ENCODE measurements at regions not wholly inside any gene's neighbourhood (a gene's known extent, or its start where the extent isn't known, plus 50 kb on each side); places are given as distances from the start of the nearest gene placed in this dataset.
"Not testable (repeated sequence)": the region's sequence is repeated elsewhere in the genome, so short reads cannot be mapped to it uniquely, and the experiment has no call there.

- no peak overlapping the region for H3K27ac ChIP-seq
- DNase-seq = no peak
- H3K36me3 ChIP-seq (ENCODE audit: low read depth, missing control alignments) = no peaks in the 10 kb centered on the region
- peaks cover 11% of the 10 kb centered on the region for H3K4me1 ChIP-seq
- H3K27me3 ChIP-seq = no peaks in the 10 kb centered on the region
- H3K9me3 ChIP-seq = no peaks in the 10 kb centered on the region
- intact Hi-C loops (cut with DNase I; ENCODE audit: low total_unique reads) = no loop called here
- no peak overlapping the region for H3K4me3 ChIP-seq
- 64 to 65% methylated on average over 14 of the region's 14 CpGs for WGBS, 2 donors
- TF ChIP-seq POLR2A (IDR thresholded peaks at IDR 0.05) = no peak
- TF ChIP-seq CTCF (IDR thresholded peaks at IDR 0.05) = no peak
Observed at GRCh38 chr11:115980337-115981103, 476.3 kb upstream of the CADM1 start.

DNA sequence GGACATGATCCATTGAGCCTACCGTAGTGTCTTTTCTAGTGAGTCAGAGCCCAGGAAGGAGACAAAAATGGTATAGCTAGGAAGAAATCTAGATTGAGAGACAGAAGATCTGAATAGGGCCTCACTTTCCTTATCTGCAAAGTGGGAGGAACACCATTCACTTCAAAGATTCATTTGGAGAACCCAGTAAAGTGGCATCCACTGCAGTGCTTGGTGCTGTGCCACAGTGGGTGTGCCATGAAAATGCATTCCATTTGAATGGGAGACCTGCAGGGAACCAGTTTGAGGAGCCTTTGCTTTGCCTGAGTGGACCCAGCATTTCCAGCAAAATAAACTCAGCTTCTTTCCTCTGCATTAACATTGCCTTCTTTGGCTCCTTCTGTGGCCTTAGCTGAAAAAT, 470.5 kb upstream of the CADM1 start:
- Histone ChIP-seq H3K27me3 (no peaks in the 10 kb centered on the region), H3K9me3 (no peaks in the 10 kb centered on the region), H3K27ac (no peak overlapping the region), H3K36me3 (ENCODE audit: low read depth, missing control alignments) (no peaks in the 10 kb centered on the region), H3K4me1 (no peaks in the 10 kb centered on the region), H3K4me3 (no peak overlapping the region)
- DNase-seq = no peak
- WGBS, 2 donors = 78 to 88% methylated on average over 1 of the region's 1 CpG
- TF ChIP-seq CTCF (IDR thresholded peaks at IDR 0.05) = no peak
- no peak for TF ChIP-seq POLR2A (IDR thresholded peaks at IDR 0.05)
- intact Hi-C loops (cut with DNase I; ENCODE audit: low total_unique reads) = no loop called here

DNA sequence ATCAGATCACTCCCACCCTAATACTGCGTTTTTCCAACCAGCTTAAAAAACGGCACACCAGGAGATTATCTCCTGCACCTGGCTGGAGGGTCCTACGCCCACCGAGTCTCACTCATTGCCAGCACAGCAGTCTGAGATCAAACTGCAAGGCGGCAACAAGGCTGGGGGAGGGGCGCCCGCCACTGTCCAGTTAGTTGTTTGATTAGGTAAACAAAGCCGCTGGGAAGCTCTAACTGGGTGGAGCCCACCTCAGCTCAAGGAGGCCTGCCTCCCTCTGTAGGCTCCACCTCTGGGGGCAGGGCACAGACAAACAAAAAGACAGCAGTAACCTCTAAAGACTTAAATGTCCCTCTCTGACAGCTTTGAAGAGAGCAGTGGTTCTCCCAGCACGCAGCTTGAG, 463.0 kb upstream of the CADM1 start:
- DNase-seq; H3K36me3 ChIP-seq (ENCODE audit: low read depth, missing control alignments); H3K27ac ChIP-seq; H3K27me3 ChIP-seq; H3K4me1 ChIP-seq; H3K9me3 ChIP-seq; intact Hi-C loops (cut with DNase I; ENCODE audit: low total_unique reads); H3K4me3 ChIP-seq: not testable (repeated sequence)
- 74 to 80% methylated on average over 7 to 9 of the region's 9 CpGs for WGBS, 2 donors

- intact Hi-C loops (cut with DNase I; ENCODE audit: low total_unique reads) = no loop called here
- H3K36me3 ChIP-seq (ENCODE audit: low read depth, missing control alignments) = no peaks in the 10 kb centered on the region
- H3K4me3 ChIP-seq = no peak overlapping the region
- DNase-seq = no peak
- WGBS, 2 donors = 73 to 86% methylated on average over 12 to 13 of the region's 13 CpGs
- no peaks in the 10 kb centered on the region for H3K27me3 ChIP-seq
- H3K4me1 ChIP-seq = peaks cover 5% of the 10 kb centered on the region
- TF ChIP-seq POLR2A (IDR thresholded peaks at IDR 0.05) (no peak), CTCF (IDR thresholded peaks at IDR 0.05) (no peak)
- H3K9me3 ChIP-seq = no peaks in the 10 kb centered on the region
- H3K27ac ChIP-seq = no peak overlapping the region
Observed at GRCh38 chr11:115965767-115966504, 461.7 kb upstream of the CADM1 start.

DNA sequence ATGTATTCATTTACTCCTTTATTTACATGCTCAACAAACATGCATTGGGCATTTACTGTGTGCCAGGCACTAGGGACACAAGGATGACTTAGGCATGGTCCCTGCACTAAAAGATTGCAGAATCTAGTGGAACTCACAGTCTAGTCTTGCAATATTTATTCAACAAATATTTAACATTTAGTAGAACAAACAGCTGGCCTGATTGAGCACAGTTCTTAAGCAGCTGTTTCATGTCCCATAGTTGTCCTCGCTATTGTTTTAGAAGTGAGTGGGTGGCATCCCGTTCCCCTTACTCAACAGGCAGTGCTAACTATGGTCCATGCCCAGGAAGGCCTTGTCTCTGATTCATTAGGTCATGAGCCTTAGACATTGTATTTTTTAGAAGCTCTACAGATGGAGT, 459.9 kb upstream of the CADM1 start:
- Histone ChIP-seq H3K4me1 (peaks cover 9% of the 10 kb centered on the region), H3K9me3 (no peaks in the 10 kb centered on the region), H3K27ac (no peak overlapping the region), H3K4me3 (no peak overlapping the region), H3K36me3 (ENCODE audit: low read depth, missing control alignments) (no peaks in the 10 kb centered on the region), H3K27me3 (no peaks in the 10 kb centered on the region)
- TF ChIP-seq POLR2A (IDR thresholded peaks at IDR 0.05) (no peak), CTCF (IDR thresholded peaks at IDR 0.05) (no peak)
- WGBS, 2 donors = 73 to 78% methylated on average over 2 of the region's 2 CpGs
- DNase-seq = no peak
- intact Hi-C loops (cut with DNase I; ENCODE audit: low total_unique reads) = no loop called here
